DOHH2 (cell line): ENCODE measurements at regions not wholly inside any gene's neighbourhood (a gene's known extent, or its start where the extent isn't known, plus 50 kb on each side); places are given as distances from the start of the nearest gene placed in this dataset.

Experiments
- CTCF ChIP-seq: fragments of 200-600 bp; sonication (generic); IDR thresholded peaks from one replicate; pipeline ENCODE4 v1.5.1; 2014; ENCODE audit warnings: antibody characterized with exemption, mild to moderate bottlenecking, low read depth, low read length; ENCODE audit not compliant: poor library complexity, severe bottlenecking
- EZH2phosphoT487 ChIP-seq: fragments of 200-600 bp; sonication (generic); IDR thresholded peaks from 2 replicates; pipeline ENCODE4 v1.6.1; 2017; ENCODE audit warnings: borderline replicate concordance, mild to moderate bottlenecking, antibody characterized with exemption, low read length, moderate library complexity, mixed read lengths

GRCh38 chr2:16070648-16070971 lies 130.3 kb downstream of the MYCN start:
- TF ChIP-seq CTCF (no peak), EZH2phosphoT487 (no peak)
